SK-N-SH (cell line): ENCODE measurements at regions not wholly inside any gene's neighbourhood (a gene's known extent, or its start where the extent isn't known, plus 50 kb on each side); places are given as distances from the start of the nearest gene placed in this dataset.

Experiments used
- CTCF ChIA-PET: fragments of 300-600, 350-600 bp; formaldehyde crosslinking; extraction: SDS; loops from one replicate; lab custom pipeline; 2021; lab: Yijun Ruan, JAX
- POLR2A ChIA-PET: fragments of 350-600 bp; sonication (Branson Sonifier 250); formaldehyde crosslinking; extraction: SDS; loops from one replicate; lab custom pipeline; 2020; ENCODE audit warnings: antibody characterized with exemption, inconsistent platforms; lab: Yijun Ruan, JAX
- DNase-seq: peaks from one replicate; pipeline ENCODE4 v3.0.0; 2012
- H2AFZ ChIP-seq: fragments of 200-600 bp; sonication (generic); 2 replicates; pipeline ENCODE4 v1.8.1; 2016; ENCODE audit warnings: antibody characterized with exemption, mild to moderate bottlenecking, low read depth
- H3F3A ChIP-seq: fragments of 200-600 bp; sonication (generic); replicated peaks from 2 replicates; pipeline ENCODE3; 2016; ENCODE audit warnings: antibody characterized with exemption, mild to moderate bottlenecking; ENCODE audit not compliant: insufficient read depth
- H3K27ac ChIP-seq, 2 experiments: fragments of 200-500 bp in 1 of 2; fragments of 200-600 bp in 1 of 2; sonication (Bioruptor generic) in 1 of 2; sonication (generic), shearing (Covaris generic) in 1 of 2; 2 replicates each; pipeline versions ENCODE4 v1.5.1 to v1.6.1; 2014 to 2016; ENCODE audit warnings: low read depth in 2 of 2, inconsistent platforms in 1 of 2, low read length in 1 of 2, mild to moderate bottlenecking in 1 of 2, mixed read lengths in 1 of 2
- H3K27me3 ChIP-seq: fragments of 200-600 bp; sonication (generic), shearing (Covaris generic); 2 replicates; pipeline ENCODE4 v1.6.1; 2016; ENCODE audit warnings: mixed run types; ENCODE audit not compliant: insufficient read depth
- H3K36me3 ChIP-seq, 2 experiments: fragments of 200-500 bp in 1 of 2; fragments of 200-600 bp in 1 of 2; sonication (Bioruptor generic) in 1 of 2; sonication (generic) in 1 of 2; replicated peaks in 1 of 2; 2 replicates each; pipeline versions ENCODE3 to v1.5.1; 2014 to 2016; ENCODE audit warnings: low read length in 1 of 2, mild to moderate bottlenecking in 1 of 2; ENCODE audit not compliant: insufficient read depth in 2 of 2, control insufficient read depth in 1 of 2
- H3K4me1 ChIP-seq, 2 experiments: fragments of 200-500 bp in 1 of 2; fragments of 200-600 bp in 1 of 2; sonication (Bioruptor generic) in 1 of 2; sonication (generic), shearing (Covaris generic) in 1 of 2; 2 replicates each; pipeline versions ENCODE4 v1.5.1 to v1.6.1; 2014 to 2016; ENCODE audit warnings: low read depth in 1 of 2, low read length in 1 of 2, mixed run types in 1 of 2; ENCODE audit not compliant: insufficient read depth in 2 of 2, control insufficient read depth in 1 of 2
- H3K4me2 ChIP-seq: fragments of 200-600 bp; sonication (generic), shearing (Covaris generic); 2 replicates; pipeline ENCODE4 v1.6.1; 2017; ENCODE audit warnings: mixed run types
- H3K4me3 ChIP-seq, 2 experiments: fragments of 200-500 bp in 1 of 2; fragments of 200-600 bp in 1 of 2; sonication (Bioruptor generic) in 1 of 2; sonication (generic), shearing (Covaris generic) in 1 of 2; 2 replicates each; pipeline versions ENCODE4 v1.5.1 to v1.8.1; 2014 to 2016; ENCODE audit warnings: low read depth in 2 of 2, inconsistent platforms in 1 of 2, low read length in 1 of 2, mild to moderate bottlenecking in 1 of 2, mixed read lengths in 1 of 2, moderate library complexity in 1 of 2
- H3K79me2 ChIP-seq: fragments of 200-600 bp; sonication (generic); 2 replicates; pipeline ENCODE4 v1.8.1; 2017; ENCODE audit warnings: mild to moderate bottlenecking; ENCODE audit not compliant: insufficient read depth
- H3K9ac ChIP-seq: fragments of 200-600 bp; sonication (generic); 2 replicates; pipeline ENCODE4 v1.6.1; 2017; ENCODE audit warnings: mixed run types
- H3K9me2 ChIP-seq: fragments of 200-600 bp; sonication (generic); 2 replicates; pipeline ENCODE4 v1.6.1; 2017; ENCODE audit warnings: mixed run types
- H3K9me3 ChIP-seq: fragments of 200-600 bp; sonication (generic); 2 replicates; pipeline ENCODE4 v1.6.1; 2017; ENCODE audit warnings: mixed run types, mild to moderate bottlenecking, moderate library complexity
- H4K20me1 ChIP-seq: fragments of 200-600 bp; sonication (generic); 2 replicates; pipeline ENCODE4 v1.6.1; 2017; ENCODE audit warnings: mild to moderate bottlenecking, mixed run types; ENCODE audit not compliant: insufficient read depth
- CHD2 ChIP-seq: fragments of 150-350 bp; IDR thresholded peaks from 2 replicates; pipeline ENCODE4 v1.6.1; 2018; ENCODE audit warnings: low read length; ENCODE audit not compliant: partially characterized antibody
- EZH2phosphoT487 ChIP-seq: fragments of 200-600 bp; sonication (generic); IDR thresholded peaks from 2 replicates; pipeline ENCODE4 v1.6.1; 2017; ENCODE audit warnings: low read depth, mixed run types, mild to moderate bottlenecking, antibody characterized with exemption, moderate library complexity, borderline replicate concordance
- FOSL2 ChIP-seq: IDR thresholded peaks from 2 replicates; pipeline ENCODE4 v1.4.0; 2012; ENCODE audit warnings: low read depth, mild to moderate bottlenecking, moderate library complexity, borderline replicate concordance
- GABPA ChIP-seq: IDR thresholded peaks from 2 replicates; pipeline ENCODE4 v1.4.0; 2012; ENCODE audit warnings: low read depth, mild to moderate bottlenecking
- MAX ChIP-seq: IDR thresholded peaks from 2 replicates; pipeline ENCODE4 v1.4.0; 2012; ENCODE audit warnings: low read depth
- NRF1 ChIP-seq: IDR thresholded peaks from 2 replicates; pipeline ENCODE4 v1.6.1; 2012; ENCODE audit warnings: low read depth, mild to moderate bottlenecking, low read length
- RAD21 ChIP-seq: IDR thresholded peaks from 2 replicates; pipeline ENCODE4 v1.6.1; 2012; ENCODE audit warnings: mild to moderate bottlenecking, low read length
- RCOR1 ChIP-seq: fragments of 150-350 bp; IDR thresholded peaks from 2 replicates; pipeline ENCODE4 v1.6.1; 2017; ENCODE audit warnings: antibody characterized with exemption, low read length
- SIN3A ChIP-seq: IDR thresholded peaks from 2 replicates; pipeline ENCODE4 v1.6.1; 2012; ENCODE audit warnings: low read depth, mild to moderate bottlenecking, low read length, moderate library complexity, borderline replicate concordance
- USF2 ChIP-seq: fragments of 150-350 bp; IDR thresholded peaks from 2 replicates; pipeline ENCODE4 v1.6.1; 2017; ENCODE audit warnings: antibody characterized with exemption, low read length, low read depth, borderline replicate concordance
- YY1 ChIP-seq: IDR thresholded peaks from 2 replicates; pipeline ENCODE4 v1.4.0; 2012; ENCODE audit warnings: low read depth, mild to moderate bottlenecking
- ZBTB33 ChIP-seq: IDR thresholded peaks from 2 replicates; pipeline ENCODE4 v1.4.0; 2012; ENCODE audit warnings: low read depth, borderline replicate concordance
- WGBS: methylation state at CpG from one replicate; pipeline ENCODE4 v1.1.6; 2017; ENCODE audit warnings: low lambda C conversion rate; 5-methylcytosine and 5-hydroxymethylcytosine counted together
- TF ChIP-seq, protein P1 (sequence below): fragments of 150-350 bp; IDR thresholded peaks from 2 replicates; pipeline ENCODE4 v1.6.1; 2016; ENCODE audit warnings: mild to moderate bottlenecking, low read depth, low read length
- TF ChIP-seq, protein P2 (sequence below): IDR thresholded peaks from 2 replicates; pipeline ENCODE4 v1.4.0; 2012; ENCODE audit warnings: low read depth, borderline replicate concordance
- TF ChIP-seq, protein P3 (sequence below): fragments of 200-600 bp; sonication (generic); IDR thresholded peaks from 2 replicates; pipeline ENCODE4 v1.6.1; 2017; ENCODE audit warnings: antibody characterized with exemption, mild to moderate bottlenecking, moderate library complexity
- TF ChIP-seq, protein P4 (sequence below): IDR thresholded peaks from 2 replicates; pipeline ENCODE4; 2012

DNA sequence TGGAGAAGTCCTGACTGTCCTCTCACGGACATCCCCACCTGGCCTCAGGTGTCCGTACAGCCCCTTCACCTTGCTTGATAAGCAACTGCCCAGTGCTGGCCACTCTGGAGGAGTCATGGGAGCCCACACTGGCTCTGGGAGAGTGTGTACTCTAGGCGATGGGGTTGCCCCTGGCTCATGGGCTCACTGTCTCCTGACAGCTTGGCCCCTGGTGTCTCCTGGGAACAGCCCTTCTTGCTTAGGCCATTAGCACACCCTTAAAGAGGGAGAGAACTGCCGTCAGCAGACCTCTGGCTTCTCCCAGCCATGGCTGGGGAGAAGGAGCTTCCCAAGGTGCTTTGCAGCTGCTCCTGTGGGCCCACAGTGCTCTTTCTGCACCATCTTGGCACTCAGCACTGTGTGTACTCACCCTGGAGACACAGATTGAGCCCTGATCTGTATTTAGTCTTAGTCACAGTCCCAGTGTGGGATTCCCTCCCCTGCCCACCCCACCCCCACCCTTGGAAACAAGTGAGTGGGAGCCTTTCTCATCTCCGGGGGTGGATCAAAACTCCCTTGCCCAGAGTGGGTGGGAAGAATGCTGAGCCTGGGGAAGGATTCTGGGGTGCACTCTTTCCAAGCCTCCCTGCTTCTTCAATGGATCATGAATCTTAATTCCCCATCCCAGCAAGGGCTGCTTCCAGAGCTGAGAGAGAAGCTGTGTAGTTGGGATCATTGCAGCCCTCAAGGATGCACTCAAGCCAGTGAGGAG lies 83.5 kb upstream of the ADPGK start:
- POLR2A ChIA-PET = no interaction called here
- H3K4me1 ChIP-seq = no peaks in the 10 kb centered on the region
- H3K79me2 ChIP-seq = no peaks in the 10 kb centered on the region
- H3K4me2 ChIP-seq = no peak overlapping the region
- H3K27me3 ChIP-seq = no peaks in the 10 kb centered on the region; the same call in 1 of the 2 replicates
- H4K20me1 ChIP-seq = no peaks in the 10 kb centered on the region
- DNase-seq = no peak
- no peak overlapping the region for H2AFZ ChIP-seq
- no peaks in the 10 kb centered on the region for H3F3A ChIP-seq
- TF ChIP-seq, protein P1, sequence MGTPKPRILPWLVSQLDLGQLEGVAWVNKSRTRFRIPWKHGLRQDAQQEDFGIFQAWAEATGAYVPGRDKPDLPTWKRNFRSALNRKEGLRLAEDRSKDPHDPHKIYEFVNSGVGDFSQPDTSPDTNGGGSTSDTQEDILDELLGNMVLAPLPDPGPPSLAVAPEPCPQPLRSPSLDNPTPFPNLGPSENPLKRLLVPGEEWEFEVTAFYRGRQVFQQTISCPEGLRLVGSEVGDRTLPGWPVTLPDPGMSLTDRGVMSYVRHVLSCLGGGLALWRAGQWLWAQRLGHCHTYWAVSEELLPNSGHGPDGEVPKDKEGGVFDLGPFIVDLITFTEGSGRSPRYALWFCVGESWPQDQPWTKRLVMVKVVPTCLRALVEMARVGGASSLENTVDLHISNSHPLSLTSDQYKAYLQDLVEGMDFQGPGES = no peak
- no peak for TF ChIP-seq EZH2phosphoT487
- no peak for TF ChIP-seq MAX
- no peak for TF ChIP-seq RCOR1
- TF ChIP-seq, protein P2, sequence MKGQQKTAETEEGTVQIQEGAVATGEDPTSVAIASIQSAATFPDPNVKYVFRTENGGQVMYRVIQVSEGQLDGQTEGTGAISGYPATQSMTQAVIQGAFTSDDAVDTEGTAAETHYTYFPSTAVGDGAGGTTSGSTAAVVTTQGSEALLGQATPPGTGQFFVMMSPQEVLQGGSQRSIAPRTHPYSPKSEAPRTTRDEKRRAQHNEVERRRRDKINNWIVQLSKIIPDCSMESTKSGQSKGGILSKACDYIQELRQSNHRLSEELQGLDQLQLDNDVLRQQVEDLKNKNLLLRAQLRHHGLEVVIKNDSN = no peak
- no peak for TF ChIP-seq FOSL2
- TF ChIP-seq CHD2 = no peak
- no peak overlapping the region for H3K27ac ChIP-seq
- H3K4me3 ChIP-seq = no peak overlapping the region
- no peaks in the 10 kb centered on the region for H3K9me3 ChIP-seq
- CTCF ChIA-PET = no interaction called here
- 43% methylated on average over 4 of the region's 5 CpGs for WGBS
- no peaks in the 10 kb centered on the region for H3K9me2 ChIP-seq
- no peaks in the 10 kb centered on the region for H3K36me3 ChIP-seq
- H3K9ac ChIP-seq = no peak overlapping the region

DNA sequence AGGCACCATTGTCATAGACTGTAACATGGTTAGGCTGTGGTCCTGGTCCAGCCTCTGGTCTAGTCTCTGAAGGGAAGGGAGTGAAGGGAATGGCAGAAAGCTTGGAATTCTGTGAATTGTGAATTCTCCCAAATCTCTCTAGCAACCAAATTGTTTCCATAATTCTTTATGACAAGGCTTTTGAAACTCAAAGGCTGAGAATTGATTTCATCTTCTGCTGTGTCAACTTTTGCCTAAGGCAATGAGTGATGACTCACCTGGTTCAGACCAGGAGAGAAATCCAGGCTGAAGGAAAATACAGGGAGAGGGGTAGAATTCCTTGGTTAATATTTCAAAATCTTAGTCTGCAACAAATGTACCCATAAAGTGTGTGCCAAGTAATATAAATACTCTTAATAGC lies 82.6 kb upstream of the ADPGK start:
- DNase-seq = no peak
- ChIA-PET CTCF (no interaction called here), POLR2A (no interaction called here)
- TF ChIP-seq YY1 (no peak), EZH2phosphoT487 (no peak), GABPA (no peak), SIN3A (no peak), MAX (no peak), USF2 (no peak), ZBTB33 (no peak), NRF1 (no peak), RAD21 (no peak)
- TF ChIP-seq, protein P3, sequence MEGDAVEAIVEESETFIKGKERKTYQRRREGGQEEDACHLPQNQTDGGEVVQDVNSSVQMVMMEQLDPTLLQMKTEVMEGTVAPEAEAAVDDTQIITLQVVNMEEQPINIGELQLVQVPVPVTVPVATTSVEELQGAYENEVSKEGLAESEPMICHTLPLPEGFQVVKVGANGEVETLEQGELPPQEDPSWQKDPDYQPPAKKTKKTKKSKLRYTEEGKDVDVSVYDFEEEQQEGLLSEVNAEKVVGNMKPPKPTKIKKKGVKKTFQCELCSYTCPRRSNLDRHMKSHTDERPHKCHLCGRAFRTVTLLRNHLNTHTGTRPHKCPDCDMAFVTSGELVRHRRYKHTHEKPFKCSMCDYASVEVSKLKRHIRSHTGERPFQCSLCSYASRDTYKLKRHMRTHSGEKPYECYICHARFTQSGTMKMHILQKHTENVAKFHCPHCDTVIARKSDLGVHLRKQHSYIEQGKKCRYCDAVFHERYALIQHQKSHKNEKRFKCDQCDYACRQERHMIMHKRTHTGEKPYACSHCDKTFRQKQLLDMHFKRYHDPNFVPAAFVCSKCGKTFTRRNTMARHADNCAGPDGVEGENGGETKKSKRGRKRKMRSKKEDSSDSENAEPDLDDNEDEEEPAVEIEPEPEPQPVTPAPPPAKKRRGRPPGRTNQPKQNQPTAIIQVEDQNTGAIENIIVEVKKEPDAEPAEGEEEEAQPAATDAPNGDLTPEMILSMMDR = no peak
- TF ChIP-seq, protein P2 = no peak
- TF ChIP-seq, protein P4, sequence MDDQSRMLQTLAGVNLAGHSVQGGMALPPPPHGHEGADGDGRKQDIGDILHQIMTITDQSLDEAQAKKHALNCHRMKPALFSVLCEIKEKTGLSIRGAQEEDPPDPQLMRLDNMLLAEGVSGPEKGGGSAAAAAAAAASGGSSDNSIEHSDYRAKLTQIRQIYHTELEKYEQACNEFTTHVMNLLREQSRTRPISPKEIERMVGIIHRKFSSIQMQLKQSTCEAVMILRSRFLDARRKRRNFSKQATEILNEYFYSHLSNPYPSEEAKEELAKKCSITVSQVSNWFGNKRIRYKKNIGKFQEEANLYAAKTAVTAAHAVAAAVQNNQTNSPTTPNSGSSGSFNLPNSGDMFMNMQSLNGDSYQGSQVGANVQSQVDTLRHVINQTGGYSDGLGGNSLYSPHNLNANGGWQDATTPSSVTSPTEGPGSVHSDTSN = no peak

More for the DNA sequence above, 82.6 kb upstream of the ADPGK start:
- H2AFZ ChIP-seq = no peak overlapping the region
- no peak overlapping the region for H3K4me3 ChIP-seq
- H3F3A ChIP-seq = no peaks in the 10 kb centered on the region
- no peaks in the 10 kb centered on the region for H3K9me2 ChIP-seq
- H4K20me1 ChIP-seq = no peaks in the 10 kb centered on the region
- no peaks in the 10 kb centered on the region for H3K79me2 ChIP-seq
- no peaks in the 10 kb centered on the region for H3K4me1 ChIP-seq
- no peak overlapping the region for H3K9ac ChIP-seq
- H3K36me3 ChIP-seq = no peaks in the 10 kb centered on the region
- H3K27ac ChIP-seq = no peak overlapping the region
- H3K9me3 ChIP-seq = no peaks in the 10 kb centered on the region
- H3K27me3 ChIP-seq = no peaks in the 10 kb centered on the region; the same call in 1 of the 2 replicates
- H3K4me2 ChIP-seq = no peak overlapping the region
